SKM-1 treated with dmso at 0.1 percent for 144 hours (cell line): ENCODE measurements at regions not wholly inside any gene's neighbourhood (a gene's known extent, or its start where the extent isn't known, plus 50 kb on each side); places are given as distances from the start of the nearest gene placed in this dataset.

ENCODE experiments used
- DNase-seq: peaks from one replicate; lab custom pipeline; 2025; ENCODE audit not compliant: unreplicated experiment; lab: John Stamatoyannopoulos, UW

DNA sequence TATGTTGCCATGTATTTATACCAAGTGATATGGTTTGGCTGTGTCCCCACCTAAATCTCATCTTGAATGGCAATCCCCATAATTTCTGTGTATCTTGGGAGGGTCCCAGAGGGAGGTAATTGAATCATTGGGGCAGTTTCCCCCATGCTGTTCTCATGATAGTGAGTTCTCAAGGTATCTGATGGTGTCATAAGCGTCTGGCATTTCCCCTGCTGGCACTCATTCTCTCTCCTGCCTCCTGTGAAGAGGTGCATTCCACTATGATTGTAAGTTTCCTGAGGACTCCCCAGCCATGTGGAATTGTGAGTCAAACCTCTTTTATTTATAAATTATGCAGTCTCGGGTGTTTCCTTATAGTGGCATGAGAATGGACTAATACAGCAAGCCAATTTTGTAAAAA is 140.8 kb upstream of the ADAMTSL1 start:
- DNase-seq = no peak

DNA sequence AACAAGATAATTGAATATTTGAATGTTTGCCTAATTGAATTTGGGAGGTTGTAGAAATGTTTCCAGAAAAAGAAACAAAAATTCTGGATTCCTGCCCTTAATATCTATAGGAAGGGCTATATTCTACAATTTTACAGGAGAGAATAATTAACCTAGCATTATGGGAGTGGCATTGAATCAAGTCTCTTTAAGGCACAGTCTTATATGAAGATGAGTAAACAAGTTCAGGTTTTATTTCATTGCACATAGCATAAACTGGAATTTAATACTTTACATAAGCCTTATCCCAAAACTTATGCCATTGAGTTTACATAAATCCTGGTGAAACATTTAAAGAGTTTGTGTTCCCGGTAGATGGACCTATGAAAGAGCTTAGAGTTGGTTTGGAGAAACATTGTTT is 138.1 kb upstream of the ADAMTSL1 start:
- no peak for DNase-seq

DNA sequence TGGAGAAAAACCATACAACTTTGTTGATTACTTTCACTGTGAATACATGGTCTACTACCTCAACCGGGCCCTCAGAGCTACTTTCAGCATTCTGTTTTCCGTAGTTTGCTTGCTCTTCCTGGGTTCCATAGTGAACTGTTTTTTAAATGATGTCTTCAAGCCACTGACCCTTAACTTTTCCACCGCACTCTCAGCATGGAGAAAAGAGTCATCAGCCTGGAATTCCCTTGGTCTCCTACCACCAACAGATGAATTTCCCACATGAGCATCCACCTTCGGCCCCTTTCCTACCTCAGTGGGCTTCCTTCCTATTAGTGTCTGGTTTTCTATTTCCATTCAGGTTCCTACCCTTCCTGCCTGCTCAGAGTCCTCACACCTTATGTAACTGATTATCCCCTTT is 135.9 kb upstream of the ADAMTSL1 start:
- DNase-seq = no peak

- DNase-seq = no peak
These were observed 130.2 kb upstream of the ADAMTSL1 start for GRCh38 chr9:18343784-18344183.

- DNase-seq = no peak
These were observed 127.2 kb upstream of the ADAMTSL1 start for GRCh38 chr9:18346745-18347144.

DNA sequence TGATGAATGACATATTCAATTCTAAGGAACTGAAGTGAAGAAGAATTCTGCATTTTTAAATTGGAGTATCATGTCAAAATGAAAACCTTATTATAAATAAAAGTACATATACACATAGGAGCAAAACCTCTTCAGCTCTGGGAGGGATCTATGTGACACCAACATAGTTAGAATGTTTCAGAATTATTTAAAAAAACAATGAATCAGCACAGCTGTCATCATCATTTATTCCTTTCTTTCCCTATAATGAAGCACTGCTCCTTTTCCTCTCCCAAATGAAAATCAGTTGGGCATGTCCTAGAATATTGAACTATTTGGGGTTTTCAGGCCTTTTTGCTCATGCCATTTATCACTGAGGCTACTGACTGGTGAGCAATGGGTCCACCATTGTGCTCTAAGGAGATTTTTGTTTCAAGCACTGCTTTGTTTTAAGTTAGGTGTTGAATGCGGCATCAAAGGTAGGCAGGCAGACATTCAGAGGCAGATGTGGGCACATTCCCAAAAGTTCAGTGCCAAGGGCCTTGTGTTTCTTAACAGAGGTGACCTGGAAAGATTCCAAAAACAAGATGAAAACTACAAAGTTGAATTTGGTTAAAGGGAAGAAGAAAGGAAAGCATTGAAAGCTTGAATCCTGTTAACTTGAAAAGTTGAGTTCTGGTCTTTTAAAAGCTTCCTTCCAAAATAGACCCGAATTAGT is 126.4 kb upstream of the ADAMTSL1 start:
- no peak for DNase-seq

DNA sequence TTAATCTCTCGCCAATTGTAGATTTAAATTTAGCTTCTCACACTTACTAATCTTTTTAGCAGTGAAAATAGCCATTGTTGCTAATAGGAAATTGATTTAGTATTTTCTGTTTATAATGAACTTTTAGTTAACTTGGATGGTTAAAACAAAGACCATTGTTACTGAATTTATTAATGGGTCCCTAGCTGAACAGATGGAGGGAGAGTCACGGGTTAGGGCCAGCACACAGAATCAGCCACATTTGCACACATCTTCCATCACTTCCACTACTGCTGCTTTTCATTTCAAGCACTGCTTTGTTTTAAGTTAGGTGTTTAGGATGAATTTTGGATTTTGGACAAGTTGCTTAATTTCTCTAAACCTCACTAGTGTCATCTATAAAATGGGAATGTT is 125.9 kb upstream of the ADAMTSL1 start:
- no peak for DNase-seq

DNA sequence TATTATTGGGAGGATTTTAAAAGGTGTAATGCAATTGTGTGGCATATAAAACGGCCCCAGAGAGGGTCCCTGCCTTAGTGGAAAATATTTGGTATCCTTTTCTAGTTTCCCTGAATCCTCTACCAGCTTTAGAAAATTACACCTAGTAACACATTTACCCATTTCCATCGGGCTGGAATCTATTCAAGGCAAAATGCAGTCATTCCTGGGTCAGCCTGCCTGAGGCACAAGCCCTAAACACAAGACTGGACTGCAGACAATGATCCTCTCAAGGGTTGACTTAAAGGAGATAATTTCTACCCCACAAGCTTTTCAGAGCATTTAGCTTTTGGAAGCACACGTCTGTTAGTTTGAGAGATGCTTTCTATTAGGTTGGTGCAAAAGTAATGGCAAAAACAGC is 124.4 kb upstream of the ADAMTSL1 start:
- DNase-seq = no peak

DNA sequence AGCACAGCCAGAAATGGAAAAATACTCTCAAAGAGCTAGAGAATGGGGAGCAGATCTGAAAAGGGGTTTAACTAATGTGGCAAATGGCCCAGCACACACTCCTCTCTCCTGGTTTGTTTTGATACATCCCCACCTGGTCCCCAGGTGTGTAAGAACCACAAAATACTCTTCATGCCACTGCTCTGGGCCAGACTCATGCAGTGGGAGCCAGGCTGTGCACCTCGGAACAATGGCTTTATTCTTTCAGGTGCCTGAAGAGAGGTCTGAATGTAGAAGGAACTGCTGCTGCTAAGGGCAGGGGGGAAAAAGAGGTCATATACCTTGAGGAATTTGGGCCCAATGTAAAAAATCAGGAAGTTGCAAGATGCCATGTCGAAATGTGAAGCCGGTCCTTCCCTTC is 123.9 kb upstream of the ADAMTSL1 start:
- peak; percentile 28 for DNase-seq

- no peak for DNase-seq
These were observed 122.9 kb upstream of the ADAMTSL1 start for GRCh38 chr9:18350995-18351595.

- no peak for DNase-seq
These were observed 121.2 kb upstream of the ADAMTSL1 start for GRCh38 chr9:18352711-18353110.

GRCh38 chr9:18353473-18353872 is 120.5 kb upstream of the ADAMTSL1 start:
- DNase-seq = no peak

DNA sequence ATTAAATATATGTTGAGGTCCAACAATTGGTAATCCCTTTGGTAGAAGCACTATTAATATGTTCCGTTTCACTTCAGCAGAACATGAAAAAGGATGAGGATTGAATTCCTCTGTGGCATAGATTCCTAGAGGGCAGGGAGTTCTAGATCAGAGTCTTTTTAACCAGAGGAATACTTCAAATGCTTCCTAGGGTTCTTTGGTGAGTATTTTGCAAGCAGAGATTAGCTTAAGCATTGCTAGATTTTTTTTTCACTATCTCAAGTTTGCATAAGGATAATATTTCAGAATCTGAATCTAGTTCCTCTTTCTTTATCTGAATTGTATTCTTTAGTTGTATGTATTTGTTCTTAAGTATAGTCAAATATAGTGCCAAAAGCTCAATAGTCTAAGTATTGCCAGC is 116.6 kb upstream of the ADAMTSL1 start:
- no peak for DNase-seq

- no peak for DNase-seq
These were observed 115.6 kb upstream of the ADAMTSL1 start for GRCh38 chr9:18358325-18358724.

GRCh38 chr9:18359335-18359734 is 114.6 kb upstream of the ADAMTSL1 start:
- no peak for DNase-seq

DNA sequence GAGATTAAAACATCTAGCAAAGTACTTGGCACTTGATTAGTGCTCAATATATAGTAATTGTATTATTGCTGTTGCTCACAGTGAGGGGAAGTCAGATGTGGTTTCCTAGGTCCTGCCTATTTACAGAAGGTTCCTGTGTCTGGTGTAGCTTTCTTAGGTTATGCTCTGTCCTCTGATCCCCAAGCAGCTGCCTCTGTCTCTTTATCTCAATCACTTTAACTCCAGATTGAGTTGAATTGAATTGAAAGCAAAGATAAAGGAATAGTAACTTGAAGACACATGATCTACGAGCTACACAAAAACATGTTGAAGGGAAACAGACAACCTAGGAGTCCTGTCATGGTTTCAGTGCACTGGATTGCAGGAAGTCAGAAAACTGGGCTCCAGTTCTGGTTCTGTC is 113.9 kb upstream of the ADAMTSL1 start:
- no peak for DNase-seq

DNA sequence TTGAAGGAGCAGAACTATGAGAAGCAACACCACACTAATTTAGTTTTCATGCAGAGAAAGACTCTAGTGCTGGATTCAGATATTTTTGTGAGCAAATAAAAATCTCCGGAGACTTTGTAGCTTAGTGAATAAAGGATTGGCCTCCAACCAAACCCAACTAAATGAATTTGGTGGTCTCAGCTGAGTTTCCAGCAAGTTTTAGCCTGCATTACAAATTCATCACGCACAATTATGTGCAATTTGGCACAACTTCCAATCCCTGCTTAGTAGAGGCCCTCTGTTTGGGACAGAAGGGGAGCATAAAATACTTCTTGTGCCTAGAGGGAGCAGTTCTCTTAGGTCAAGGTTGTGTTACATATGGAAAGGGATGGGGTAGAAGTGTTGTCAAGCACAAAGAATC is 112.3 kb upstream of the ADAMTSL1 start:
- no peak for DNase-seq

DNA sequence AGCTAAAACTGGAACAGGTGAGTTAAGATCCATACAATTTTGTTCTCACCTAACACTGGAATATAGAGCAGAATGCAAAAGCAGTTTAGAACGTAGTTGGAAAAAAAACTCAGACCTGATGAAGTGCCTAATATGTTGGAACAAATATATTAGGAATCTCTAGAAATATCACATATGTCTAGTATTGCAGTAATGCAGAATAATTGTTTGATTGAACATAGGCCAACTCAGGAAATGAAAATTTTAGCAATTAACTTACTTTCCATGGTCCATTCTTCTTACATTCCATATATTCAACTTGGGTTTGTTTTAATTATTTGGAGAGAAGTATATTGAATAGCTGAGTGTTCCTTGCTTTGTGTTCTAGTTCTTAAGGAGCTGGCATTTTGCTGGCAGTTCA is 111.8 kb upstream of the ADAMTSL1 start:
- no peak for DNase-seq

DNA sequence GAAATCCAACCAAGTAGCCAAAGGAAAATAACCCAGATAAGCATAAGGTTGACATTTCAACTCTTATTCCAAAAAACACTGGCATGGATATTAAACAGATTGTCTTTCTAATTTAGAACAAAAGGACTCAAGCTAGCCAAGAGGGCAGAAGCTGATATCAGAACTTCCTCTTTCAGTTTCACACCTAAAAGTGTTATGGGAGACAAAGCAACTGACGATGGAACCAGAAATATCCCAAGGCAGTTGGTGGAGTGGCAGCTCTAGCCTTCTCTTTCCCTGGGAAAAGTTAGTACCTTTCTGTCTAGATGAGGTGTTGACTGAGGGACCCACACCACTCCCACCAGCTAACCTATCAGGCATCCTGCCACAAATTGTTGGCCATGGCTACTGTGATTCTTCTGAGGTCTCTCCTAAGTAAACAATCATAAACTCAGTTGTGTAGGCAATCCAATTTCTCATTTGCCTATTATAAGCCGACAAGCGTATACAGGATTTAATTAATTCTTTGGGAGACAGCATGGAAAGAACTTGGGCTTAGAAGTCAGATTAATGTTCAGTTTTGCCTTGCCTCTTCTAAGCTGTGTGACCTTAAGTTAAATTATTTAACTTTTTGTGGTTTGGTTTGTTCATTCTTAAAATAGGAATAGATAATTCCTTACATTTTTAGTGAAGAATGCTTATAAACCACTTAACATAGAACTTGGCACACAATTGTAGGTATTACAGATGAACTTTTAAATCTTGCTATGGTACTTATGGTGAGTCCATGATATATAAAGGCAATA is 110.9 kb upstream of the ADAMTSL1 start:
- DNase-seq = peak; percentile 34

GRCh38 chr9:18365651-18366050 is 108.3 kb upstream of the ADAMTSL1 start:
- DNase-seq = no peak

DNA sequence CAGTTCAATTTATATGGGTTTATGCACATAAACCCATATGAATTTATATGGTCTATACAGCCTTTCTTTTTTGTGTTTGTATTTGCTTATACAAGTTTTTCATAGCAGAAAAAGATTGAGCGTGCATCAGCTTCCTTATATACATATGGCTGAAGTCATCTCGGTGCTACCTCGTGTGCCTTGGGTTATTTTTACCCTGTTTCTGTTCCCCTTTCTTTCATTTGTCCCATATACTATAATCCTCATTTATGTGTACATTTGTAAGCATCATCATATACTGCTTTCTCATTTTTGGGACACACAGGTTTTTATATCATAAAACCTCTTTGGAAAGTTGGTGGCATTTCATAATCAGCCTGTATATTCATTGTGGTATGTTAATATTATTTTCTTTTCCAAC is 107.8 kb upstream of the ADAMTSL1 start:
- DNase-seq = peak; percentile 25

DNA sequence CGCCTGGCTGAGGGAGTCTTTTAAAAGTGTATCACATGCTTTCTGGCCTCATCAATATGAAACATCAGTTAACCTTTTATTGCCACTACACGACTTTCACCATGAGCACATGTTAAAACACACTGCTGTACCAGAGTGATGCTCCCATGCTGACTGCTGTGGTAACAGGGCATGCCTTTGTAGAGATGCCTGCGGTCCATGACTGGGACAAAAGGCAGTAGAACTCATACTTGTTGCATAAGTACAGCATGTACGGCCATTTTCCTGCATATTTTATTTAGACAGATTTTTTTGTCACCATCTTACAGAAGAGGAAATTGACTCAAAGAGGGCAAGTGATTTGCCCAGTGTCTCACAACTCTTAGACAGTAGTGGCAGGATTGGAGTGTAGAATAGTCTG is 105.7 kb upstream of the ADAMTSL1 start:
- no peak for DNase-seq
